ENCODE measurements at regions not wholly inside any gene's neighbourhood (a gene's known extent, or its start where the extent isn't known, plus 50 kb on each side); places are given as distances from the start of the nearest gene placed in this dataset.

GRCh38 chr12:87778065-87778464 is 251.1 kb downstream of the C12orf50 start:
- Histone ChIP-seq H3K4me1 (no peaks in the 10 kb centered on the region), H3K4me3 (no peak overlapping the region), H3K4me2 (no peak overlapping the region)

GRCh38 chr12:87775784-87776183 is 253.4 kb downstream of the C12orf50 start:
- Histone ChIP-seq H3K4me2 (no peak overlapping the region), H3K27me3 (no peaks in the 10 kb centered on the region)
- TF ChIP-seq Cebpa-rat (IDR thresholded peaks at IDR 0.05) = no peak

More at GRCh38 chr12:87778065-87778464, 251.1 kb downstream of the C12orf50 start:
- H3K9me3 ChIP-seq = no peaks in the 10 kb centered on the region
- H3K36me3 ChIP-seq = no peaks in the 10 kb centered on the region
- H4K20me1 ChIP-seq = no peaks in the 10 kb centered on the region
- H3K27ac ChIP-seq = no peak overlapping the region
- no peak overlapping the region for H3K9ac ChIP-seq
- H3K27me3 ChIP-seq = no peaks in the 10 kb centered on the region
- TF ChIP-seq Cebpa-rat (IDR thresholded peaks at IDR 0.05) = no peak

GRCh38 chr12:87775051-87775450 is 254.2 kb downstream of the C12orf50 start:
- no peak for TF ChIP-seq Cebpa-rat (IDR thresholded peaks at IDR 0.05)
- Histone ChIP-seq H3K4me2 (no peak overlapping the region), H3K9me3 (no peaks in the 10 kb centered on the region)

More at GRCh38 chr12:87775784-87776183, 253.4 kb downstream of the C12orf50 start:
- H3K27ac ChIP-seq = no peak overlapping the region
- no peaks in the 10 kb centered on the region for H3K9me3 ChIP-seq
- H3K4me3 ChIP-seq = no peak overlapping the region
- no peaks in the 10 kb centered on the region for H3K36me3 ChIP-seq
- no peaks in the 10 kb centered on the region for H4K20me1 ChIP-seq
- H3K9ac ChIP-seq = no peak overlapping the region
- no peaks in the 10 kb centered on the region for H3K4me1 ChIP-seq

DNA sequence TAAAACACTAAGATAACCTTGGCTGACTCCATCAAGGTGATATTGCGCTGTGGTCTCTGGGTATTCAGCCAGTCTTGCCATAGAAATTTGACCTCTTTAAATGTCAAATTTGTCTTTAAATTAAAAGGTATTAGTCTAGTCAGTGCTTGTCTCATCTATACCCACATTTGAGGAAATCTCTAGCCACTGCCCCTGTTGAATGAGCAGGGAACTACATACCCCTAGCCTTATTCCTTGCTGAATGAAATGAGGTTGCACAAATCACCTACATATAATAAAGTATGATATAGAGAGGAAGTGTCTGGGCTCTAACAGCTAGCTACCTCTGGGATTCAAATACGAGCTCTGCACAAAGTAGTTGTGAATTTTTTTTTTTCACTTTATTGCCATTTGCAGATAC is 256.8 kb downstream of the C12orf50 start:
- Histone ChIP-seq H3K27me3 (no peaks in the 10 kb centered on the region), H3K4me2 (no peak overlapping the region), H3K36me3 (no peaks in the 10 kb centered on the region), H3K27ac (no peak overlapping the region), H4K20me1 (no peaks in the 10 kb centered on the region), H3K4me3 (no peak overlapping the region), H3K9me3 (no peaks in the 10 kb centered on the region), H3K9ac (no peak overlapping the region), H3K4me1 (no peaks in the 10 kb centered on the region)
- no peak for TF ChIP-seq Cebpa-rat (IDR thresholded peaks at IDR 0.05)

More at GRCh38 chr12:87775051-87775450, 254.2 kb downstream of the C12orf50 start:
- Histone ChIP-seq H3K36me3 (no peaks in the 10 kb centered on the region), H4K20me1 (no peaks in the 10 kb centered on the region), H3K27ac (no peak overlapping the region), H3K27me3 (no peaks in the 10 kb centered on the region), H3K9ac (no peak overlapping the region), H3K4me3 (no peak overlapping the region), H3K4me1 (no peaks in the 10 kb centered on the region)

GRCh38 chr12:87768501-87769287 is 260.5 kb downstream of the C12orf50 start:
- Histone ChIP-seq H3K36me3 (no peaks in the 10 kb centered on the region), H3K4me2 (no peak overlapping the region), H3K9me3 (no peaks in the 10 kb centered on the region), H3K4me1 (no peaks in the 10 kb centered on the region), H3K27me3 (no peaks in the 10 kb centered on the region), H3K27ac (no peak overlapping the region), H3K4me3 (no peak overlapping the region), H3K9ac (no peak overlapping the region), H4K20me1 (no peaks in the 10 kb centered on the region)
- no peak for TF ChIP-seq Cebpa-rat (IDR thresholded peaks at IDR 0.05)

GRCh38 chr12:87766044-87766443 is 263.2 kb downstream of the C12orf50 start:
- H3K4me1 ChIP-seq = no peaks in the 10 kb centered on the region
- no peak overlapping the region for H3K27ac ChIP-seq
- no peak overlapping the region for H3K4me3 ChIP-seq
- TF ChIP-seq Cebpa-rat (IDR thresholded peaks at IDR 0.05) = no peak
- no peaks in the 10 kb centered on the region for H3K36me3 ChIP-seq
- H3K27me3 ChIP-seq = no peaks in the 10 kb centered on the region
- H3K4me2 ChIP-seq = no peak overlapping the region
- H3K9me3 ChIP-seq = no peaks in the 10 kb centered on the region
- H3K9ac ChIP-seq = no peak overlapping the region
- no peaks in the 10 kb centered on the region for H4K20me1 ChIP-seq

DNA sequence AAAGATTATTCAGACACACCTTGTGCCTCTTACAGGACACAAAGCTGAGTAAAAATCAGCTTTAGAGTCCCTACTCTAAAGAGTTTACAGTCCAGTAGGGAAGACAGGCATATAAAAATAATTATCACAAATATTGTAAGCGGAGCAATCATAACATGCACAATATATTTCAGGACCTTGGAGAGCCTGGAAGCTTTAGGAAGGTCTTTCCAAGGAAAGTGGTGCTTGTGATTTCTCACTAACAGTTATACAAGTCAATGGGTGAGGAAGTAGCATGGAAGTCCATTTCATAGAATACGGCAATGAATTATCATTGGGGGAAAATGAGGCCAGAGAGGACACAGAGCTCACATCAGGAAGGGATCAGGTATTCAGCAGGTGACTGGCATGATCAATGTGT is 268.3 kb downstream of the C12orf50 start:
- no peak overlapping the region for H3K27ac ChIP-seq
- H3K4me3 ChIP-seq = no peak overlapping the region
- H4K20me1 ChIP-seq = no peaks in the 10 kb centered on the region
- no peak overlapping the region for H3K4me2 ChIP-seq
- TF ChIP-seq Cebpa-rat (IDR thresholded peaks at IDR 0.05) = no peak
- no peaks in the 10 kb centered on the region for H3K36me3 ChIP-seq
- no peak overlapping the region for H3K9ac ChIP-seq
- no peaks in the 10 kb centered on the region for H3K27me3 ChIP-seq
- H3K9me3 ChIP-seq = no peaks in the 10 kb centered on the region
- H3K4me1 ChIP-seq = no peaks in the 10 kb centered on the region

DNA sequence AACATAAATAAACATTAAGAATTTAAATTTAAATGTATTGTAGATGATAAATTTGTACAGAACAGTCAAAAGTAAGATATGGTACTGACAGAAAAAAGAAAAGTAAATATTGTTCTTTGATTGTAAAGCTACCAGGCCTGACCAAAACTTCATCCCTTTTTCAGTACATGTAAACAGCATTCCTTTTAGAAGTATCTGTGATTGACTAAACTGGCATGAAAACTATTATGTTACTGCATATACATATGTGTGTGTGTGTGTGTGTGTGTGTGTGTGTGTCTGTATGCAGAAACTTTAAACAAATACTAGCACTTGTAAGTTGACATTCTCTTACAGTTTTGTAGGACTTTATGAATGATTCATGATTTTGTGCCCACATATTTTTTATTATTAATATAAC is 270.9 kb downstream of the C12orf50 start:
- no peaks in the 10 kb centered on the region for H3K9me3 ChIP-seq
- H4K20me1 ChIP-seq = no peaks in the 10 kb centered on the region
- H3K27ac ChIP-seq = no peak overlapping the region
- H3K4me2 ChIP-seq = no peak overlapping the region
- H3K4me3 ChIP-seq = no peak overlapping the region
- no peaks in the 10 kb centered on the region for H3K4me1 ChIP-seq
- TF ChIP-seq Cebpa-rat (IDR thresholded peaks at IDR 0.05) = no peak
- no peaks in the 10 kb centered on the region for H3K36me3 ChIP-seq
- H3K9ac ChIP-seq = no peak overlapping the region
- H3K27me3 ChIP-seq = no peaks in the 10 kb centered on the region

DNA sequence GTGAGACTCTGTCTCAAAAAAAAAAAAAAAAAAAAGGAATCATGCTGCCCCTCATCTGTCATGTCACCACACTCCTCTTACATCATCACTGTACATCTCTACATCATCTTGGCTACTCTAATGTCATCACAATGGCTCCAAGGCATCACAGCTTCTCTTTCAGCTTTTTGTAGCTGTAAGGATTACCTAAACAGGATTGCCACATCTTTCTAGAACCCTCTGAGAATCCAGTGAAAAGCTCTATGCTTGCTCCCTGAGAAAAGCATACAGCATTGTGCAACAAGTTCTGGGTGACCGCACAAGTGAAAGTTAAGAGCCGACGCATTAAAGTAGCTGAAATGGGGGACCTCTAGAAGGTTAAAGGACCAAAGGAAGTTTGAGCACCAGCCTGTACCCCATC is 272.5 kb downstream of the C12orf50 start:
- no peak for TF ChIP-seq Cebpa-rat (IDR thresholded peaks at IDR 0.05)
- H3K4me2 ChIP-seq = no peak overlapping the region
- no peak overlapping the region for H3K4me3 ChIP-seq
- H3K4me1 ChIP-seq = no peaks in the 10 kb centered on the region
- H3K9me3 ChIP-seq = no peaks in the 10 kb centered on the region
- H3K9ac ChIP-seq = no peak overlapping the region
- no peaks in the 10 kb centered on the region for H3K36me3 ChIP-seq
- no peaks in the 10 kb centered on the region for H4K20me1 ChIP-seq
- H3K27ac ChIP-seq = no peak overlapping the region
- no peaks in the 10 kb centered on the region for H3K27me3 ChIP-seq

DNA sequence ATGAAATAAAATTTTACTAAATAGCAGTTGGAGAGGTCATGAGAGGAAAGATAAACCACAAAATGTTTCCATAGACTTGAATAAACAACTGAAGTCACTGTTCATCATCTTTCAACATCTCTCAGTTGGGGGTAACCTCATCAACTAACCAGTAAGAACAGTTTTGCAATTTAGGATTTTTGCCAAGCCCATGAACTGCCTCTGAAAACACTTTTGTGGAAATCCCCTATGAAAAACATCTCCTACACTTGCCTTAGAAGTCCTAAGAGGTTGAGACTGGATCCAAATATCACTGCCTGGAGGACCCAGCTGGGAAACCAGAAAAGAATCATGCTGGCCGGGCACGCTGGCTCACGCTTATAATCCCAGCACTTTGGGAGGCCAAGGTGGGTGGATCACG is 273.1 kb downstream of the C12orf50 start:
- Histone ChIP-seq H3K9me3 (no peaks in the 10 kb centered on the region), H3K36me3 (no peaks in the 10 kb centered on the region), H3K9ac (no peak overlapping the region), H4K20me1 (no peaks in the 10 kb centered on the region), H3K27me3 (no peaks in the 10 kb centered on the region), H3K4me1 (no peaks in the 10 kb centered on the region), H3K4me3 (no peak overlapping the region), H3K4me2 (no peak overlapping the region), H3K27ac (no peak overlapping the region)
- TF ChIP-seq Cebpa-rat (IDR thresholded peaks at IDR 0.05) = no peak
